SK-N-SH treated with all-trans-retinoic acid at 6 μM for 48 hours (cell line): ENCODE measurements at regions not wholly inside any gene's neighbourhood (a gene's known extent, or its start where the extent isn't known, plus 50 kb on each side); places are given as distances from the start of the nearest gene placed in this dataset.

ENCODE experiments used
- ATAC-seq: fragments of 200-7000 bp; cut with Tn5 transposase; 3 replicates; pipeline ENCODE4 v1.9.1; 2020; ENCODE audit warnings: mild to moderate bottlenecking, moderate library complexity
- BACH2 ChIP-seq: fragments of 250-450 bp; sonication (Bioruptor Pico); IDR thresholded peaks from 2 replicates; pipeline ENCODE4 v1.9.0; 2021; ENCODE audit warnings: mild to moderate bottlenecking, borderline replicate concordance
- GLIS3 ChIP-seq: fragments of 250-450 bp; sonication (Bioruptor Pico); IDR thresholded peaks from 2 replicates; pipeline ENCODE4 v1.5.0; 2020; ENCODE audit warnings: mild to moderate bottlenecking, moderate library complexity
- POU6F1 ChIP-seq: fragments of 250-450 bp; sonication (Bioruptor Pico); IDR thresholded peaks from 2 replicates; pipeline ENCODE4 v1.8.0; 2021; ENCODE audit warnings: low read depth, mild to moderate bottlenecking, moderate library complexity, borderline replicate concordance
- PPARA ChIP-seq: fragments of 250-450 bp; sonication (Bioruptor Pico); IDR thresholded peaks from 2 replicates; pipeline ENCODE4 v1.5.0; 2020; ENCODE audit warnings: mild to moderate bottlenecking, borderline replicate concordance
- SNAI2 ChIP-seq: fragments of 250-450 bp; sonication (Bioruptor Pico); IDR thresholded peaks from 2 replicates; pipeline ENCODE4 v1.5.0; 2020; ENCODE audit warnings: mild to moderate bottlenecking, moderate library complexity
- ZNF565 ChIP-seq: fragments of 450-650 bp; formaldehyde crosslinking; conservative IDR thresholded peaks from 2 replicates; pipeline ENCODE4 v1.5.0; 2020; ENCODE audit warnings: low read depth, mild to moderate bottlenecking, moderate library complexity
- ZNF70 ChIP-seq: fragments of 450-650 bp; formaldehyde crosslinking; IDR thresholded peaks from 2 replicates; pipeline ENCODE4 v1.5.0; 2020; ENCODE audit warnings: mild to moderate bottlenecking, moderate library complexity
- ZNF8 ChIP-seq: fragments of 450-650 bp; formaldehyde crosslinking; IDR thresholded peaks from 2 replicates; pipeline ENCODE4 v1.5.0; 2020; ENCODE audit warnings: mild to moderate bottlenecking, moderate library complexity
- TF ChIP-seq, protein P1 (sequence below): fragments of 250-450 bp; sonication (Bioruptor Pico); IDR thresholded peaks from 2 replicates; pipeline ENCODE4 v1.5.0; 2020; ENCODE audit warnings: mild to moderate bottlenecking, moderate library complexity

- TF ChIP-seq, protein P1, sequence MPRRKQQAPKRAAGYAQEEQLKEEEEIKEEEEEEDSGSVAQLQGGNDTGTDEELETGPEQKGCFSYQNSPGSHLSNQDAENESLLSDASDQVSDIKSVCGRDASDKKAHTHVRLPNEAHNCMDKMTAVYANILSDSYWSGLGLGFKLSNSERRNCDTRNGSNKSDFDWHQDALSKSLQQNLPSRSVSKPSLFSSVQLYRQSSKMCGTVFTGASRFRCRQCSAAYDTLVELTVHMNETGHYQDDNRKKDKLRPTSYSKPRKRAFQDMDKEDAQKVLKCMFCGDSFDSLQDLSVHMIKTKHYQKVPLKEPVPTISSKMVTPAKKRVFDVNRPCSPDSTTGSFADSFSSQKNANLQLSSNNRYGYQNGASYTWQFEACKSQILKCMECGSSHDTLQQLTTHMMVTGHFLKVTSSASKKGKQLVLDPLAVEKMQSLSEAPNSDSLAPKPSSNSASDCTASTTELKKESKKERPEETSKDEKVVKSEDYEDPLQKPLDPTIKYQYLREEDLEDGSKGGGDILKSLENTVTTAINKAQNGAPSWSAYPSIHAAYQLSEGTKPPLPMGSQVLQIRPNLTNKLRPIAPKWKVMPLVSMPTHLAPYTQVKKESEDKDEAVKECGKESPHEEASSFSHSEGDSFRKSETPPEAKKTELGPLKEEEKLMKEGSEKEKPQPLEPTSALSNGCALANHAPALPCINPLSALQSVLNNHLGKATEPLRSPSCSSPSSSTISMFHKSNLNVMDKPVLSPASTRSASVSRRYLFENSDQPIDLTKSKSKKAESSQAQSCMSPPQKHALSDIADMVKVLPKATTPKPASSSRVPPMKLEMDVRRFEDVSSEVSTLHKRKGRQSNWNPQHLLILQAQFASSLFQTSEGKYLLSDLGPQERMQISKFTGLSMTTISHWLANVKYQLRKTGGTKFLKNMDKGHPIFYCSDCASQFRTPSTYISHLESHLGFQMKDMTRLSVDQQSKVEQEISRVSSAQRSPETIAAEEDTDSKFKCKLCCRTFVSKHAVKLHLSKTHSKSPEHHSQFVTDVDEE = no peak
- TF ChIP-seq PPARA (CRISPR knock-in tag) = no peak
- no peak for TF ChIP-seq ZNF565 (CRISPR knock-in tag)
- no peak for TF ChIP-seq BACH2 (CRISPR knock-in tag)
Measured at GRCh38 chr11:70953720-70954119, 298.7 kb downstream of the SHANK2 start (continued).

GRCh38 chr11:70954471-70954870, 297.9 kb downstream of the SHANK2 start:
- no peak for ATAC-seq
- TF ChIP-seq ZNF8 (CRISPR knock-in tag) = no peak
- no peak for TF ChIP-seq ZNF70 (CRISPR knock-in tag)
- TF ChIP-seq POU6F1 (CRISPR knock-in tag) = no peak
- no peak for TF ChIP-seq GLIS3 (CRISPR knock-in tag)
- no peak for TF ChIP-seq SNAI2 (CRISPR knock-in tag)
